K562 (cell line): ENCODE measurements at regions not wholly inside any gene's neighbourhood (a gene's known extent, or its start where the extent isn't known, plus 50 kb on each side); places are given as distances from the start of the nearest gene placed in this dataset.

Experiments
- CCAR2 ChIP-seq: fragments of 200-400 bp; formaldehyde crosslinking; IDR thresholded peaks from 2 replicates; pipeline ENCODE4 v1.6.1; 2017; ENCODE audit warnings: mild to moderate bottlenecking, low read depth, low read length
- CEBPB ChIP-seq: fragments of 450-650 bp; IDR thresholded peaks from 2 replicates; pipeline ENCODE4 v1.6.1; 2016; ENCODE audit warnings: missing genetic modification characterization, missing compliant biosample characterization
- DDX20 ChIP-seq: fragments of 450-650 bp; IDR thresholded peaks from 2 replicates; pipeline ENCODE4 v1.6.1; 2016; ENCODE audit warnings: missing genetic modification characterization, low read depth, mild to moderate bottlenecking, missing compliant biosample characterization, moderate library complexity
- EP300 ChIP-seq: IDR thresholded peaks from 2 replicates; pipeline ENCODE4 v1.6.1; 2012; ENCODE audit warnings: low read length, improper control_type of control experiment
- GTF2A2 ChIP-seq: IDR thresholded peaks from 2 replicates; pipeline ENCODE4 v1.6.1; 2016; ENCODE audit warnings: mild to moderate bottlenecking, missing genetic modification characterization, missing compliant biosample characterization
- KLF13 ChIP-seq: fragments of 450-650 bp; IDR thresholded peaks from 2 replicates; pipeline ENCODE4 v1.6.1; 2016; ENCODE audit warnings: missing genetic modification characterization, low read depth, mild to moderate bottlenecking, missing compliant biosample characterization, moderate library complexity, borderline replicate concordance
- KLF6 ChIP-seq: fragments of 250-450 bp; sonication (Bioruptor Pico); IDR thresholded peaks from 2 replicates; pipeline ENCODE4 v1.4.0; 2020; ENCODE audit warnings: mild to moderate bottlenecking, moderate library complexity, borderline replicate concordance
- MCM7 ChIP-seq, 2 experiments: fragments of 450-650 bp; IDR thresholded peaks; 2 replicates each; pipeline ENCODE4 v1.6.1; 2016 to 2018
- NFRKB ChIP-seq: fragments of 450-650 bp; IDR thresholded peaks from 2 replicates; pipeline ENCODE4 v1.6.1; 2016; ENCODE audit warnings: low read depth
- NR2F6 ChIP-seq: fragments of 450-650 bp; formaldehyde crosslinking; IDR thresholded peaks from 2 replicates; pipeline ENCODE4 v1.4.0; 2020; ENCODE audit warnings: mild to moderate bottlenecking
- PCBP2 ChIP-seq: fragments of 200-400 bp; formaldehyde crosslinking; IDR thresholded peaks from 2 replicates; pipeline ENCODE4 v1.6.1; 2018; ENCODE audit warnings: low read length, low read depth, mild to moderate bottlenecking, moderate library complexity; ENCODE audit not compliant: poor library complexity, severe bottlenecking
- PHB ChIP-seq: fragments of 250-450 bp; sonication (Bioruptor Pico); IDR thresholded peaks from 2 replicates; pipeline ENCODE4 v1.5.0; 2021
- POLR2AphosphoS5 ChIP-seq: IDR thresholded peaks from 2 replicates; pipeline ENCODE4 v1.6.1; 2011; ENCODE audit warnings: mild to moderate bottlenecking, low read depth, low read length, moderate library complexity; ENCODE audit not compliant: control insufficient read depth, insufficient read depth
- SRF ChIP-seq, 2 experiments: fragments of 250-450, 450-650 bp in 1 of 2; sonication (Bioruptor Pico) in 1 of 2; sonication (generic) in 1 of 2; formaldehyde crosslinking; IDR thresholded peaks; 2 replicates each; pipeline versions ENCODE4 v1.5.0 to v1.5.1; 2020 to 2022; ENCODE audit warnings: mild to moderate bottlenecking in 1 of 2, missing genetic modification reagents in 1 of 2
- TAF9B ChIP-seq: fragments of 450-650 bp; IDR thresholded peaks from 2 replicates; pipeline ENCODE4 v1.6.1; 2018; ENCODE audit warnings: mild to moderate bottlenecking; ENCODE audit not compliant: partially characterized antibody
- THRB ChIP-seq: fragments of 450-650 bp; formaldehyde crosslinking; conservative IDR thresholded peaks from 2 replicates; pipeline ENCODE4 v1.4.0; 2022; ENCODE audit warnings: mild to moderate bottlenecking, missing genetic modification characterization
- TRIM24 ChIP-seq, 2 experiments: fragments of 450-650 bp; IDR thresholded peaks; 2 replicates each; pipeline ENCODE4 v1.6.1; 2016
- VEZF1 ChIP-seq: fragments of 200-800 bp; sonication (Bioruptor generic); IDR thresholded peaks from 2 replicates; pipeline ENCODE4 v1.6.1; 2017; ENCODE audit warnings: missing genetic modification characterization, missing compliant biosample characterization
- ZNF165 ChIP-seq: fragments of 250-450 bp; sonication (Bioruptor Pico); IDR thresholded peaks from 2 replicates; pipeline ENCODE4 v1.4.0; 2020; ENCODE audit warnings: borderline replicate concordance
- ZNF239 ChIP-seq: fragments of 250-450 bp; sonication (Bioruptor Pico); IDR thresholded peaks from 2 replicates; pipeline ENCODE4 v1.4.0; 2020; ENCODE audit warnings: mild to moderate bottlenecking
- ZNF57 ChIP-seq: fragments of 450-650 bp; formaldehyde crosslinking; IDR thresholded peaks from 2 replicates; pipeline ENCODE4 v1.4.0; 2020; ENCODE audit warnings: mild to moderate bottlenecking, moderate library complexity
- TF ChIP-seq, protein P1 (sequence below): fragments of 450-650 bp; conservative IDR thresholded peaks from 2 replicates; pipeline ENCODE4 v1.6.1; 2016; ENCODE audit warnings: missing genetic modification characterization, low read depth, mild to moderate bottlenecking, missing compliant biosample characterization, moderate library complexity
- TF ChIP-seq, protein P2 (sequence below): fragments of 450-650 bp; formaldehyde crosslinking; IDR thresholded peaks from 2 replicates; pipeline ENCODE4 v1.4.0; 2020; ENCODE audit warnings: mild to moderate bottlenecking, moderate library complexity

GRCh38 chr7:84821671-84822534, 365.0 kb downstream of the SEMA3D start (continued):
- TF ChIP-seq SRF (CRISPR knock-in tag; IDR thresholded peaks at IDR 0.05) (peak in 1 of 2 experiments; percentile 36; a peak in 1 of 4 replicates), TRIM24 (IDR thresholded peaks at IDR 0.05) (peak in 1 of 2 experiments; percentile 4; a peak in 1 of 4 replicates), ZNF239 (CRISPR knock-in tag) (peak; percentile 81), ZNF57 (0 out of 2 replicates have a peak, but pooled peaks have one; percentile 29), THRB (CRISPR knock-in tag) (peak; percentile 78; the same call in 1 of the 2 replicates), CCAR2 (no peak), NR2F6 (CRISPR knock-in tag) (peak; percentile 79; the same call in 1 of the 2 replicates), PCBP2 (no peak), TAF9B (peak; percentile 29), PHB (CRISPR knock-in tag) (no peak), KLF13 (tag) (peak; percentile 92), KLF6 (peak; percentile 95), CEBPB (peak; percentile 31; the same call in 1 of the 2 replicates), DDX20 (tag) (peak; percentile 96), GTF2A2 (tag) (peak; percentile 89), ZNF165 (CRISPR knock-in tag) (peak; percentile 87; the same call in 1 of the 2 replicates), MCM7 (IDR thresholded peaks at IDR 0.05) (no peak), VEZF1 (CRISPR knock-in tag) (peak; percentile 58), POLR2AphosphoS5 (no peak), NFRKB (peak; percentile 60; the same call in 1 of the 2 replicates), EP300 (peak; percentile 63; the same call in 1 of the 2 replicates)
- TF ChIP-seq, protein P1, sequence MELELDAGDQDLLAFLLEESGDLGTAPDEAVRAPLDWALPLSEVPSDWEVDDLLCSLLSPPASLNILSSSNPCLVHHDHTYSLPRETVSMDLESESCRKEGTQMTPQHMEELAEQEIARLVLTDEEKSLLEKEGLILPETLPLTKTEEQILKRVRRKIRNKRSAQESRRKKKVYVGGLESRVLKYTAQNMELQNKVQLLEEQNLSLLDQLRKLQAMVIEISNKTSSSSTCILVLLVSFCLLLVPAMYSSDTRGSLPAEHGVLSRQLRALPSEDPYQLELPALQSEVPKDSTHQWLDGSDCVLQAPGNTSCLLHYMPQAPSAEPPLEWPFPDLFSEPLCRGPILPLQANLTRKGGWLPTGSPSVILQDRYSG (tag), result peak; percentile 99
- TF ChIP-seq, protein P2, sequence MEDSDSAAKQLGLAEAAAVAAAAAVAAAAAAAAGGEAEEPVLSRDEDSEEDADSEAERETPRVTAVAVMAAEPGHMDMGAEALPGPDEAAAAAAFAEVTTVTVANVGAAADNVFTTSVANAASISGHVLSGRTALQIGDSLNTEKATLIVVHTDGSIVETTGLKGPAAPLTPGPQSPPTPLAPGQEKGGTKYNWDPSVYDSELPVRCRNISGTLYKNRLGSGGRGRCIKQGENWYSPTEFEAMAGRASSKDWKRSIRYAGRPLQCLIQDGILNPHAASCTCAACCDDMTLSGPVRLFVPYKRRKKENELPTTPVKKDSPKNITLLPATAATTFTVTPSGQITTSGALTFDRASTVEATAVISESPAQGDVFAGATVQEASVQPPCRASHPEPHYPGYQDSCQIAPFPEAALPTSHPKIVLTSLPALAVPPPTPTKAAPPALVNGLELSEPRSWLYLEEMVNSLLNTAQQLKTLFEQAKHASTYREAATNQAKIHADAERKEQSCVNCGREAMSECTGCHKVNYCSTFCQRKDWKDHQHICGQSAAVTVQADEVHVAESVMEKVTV (CRISPR knock-in tag), result peak; percentile 69; the same call in 1 of the 2 replicates
